Sigmoid colon (tissue), 6 donors: ENCODE measurements at regions not wholly inside any gene's neighbourhood (a gene's known extent, or its start where the extent isn't known, plus 50 kb on each side); places are given as distances from the start of the nearest gene placed in this dataset.

Experiments used
- DNase-seq: peaks from one replicate; pipeline ENCODE4 v3.0.0-alpha.2; 2019
- H3K27ac ChIP-seq, 4 donors: fragments of 200-600 bp; sonication (generic); one replicate each; pipeline ENCODE4 v1.5.1; 2016 to 2019; ENCODE audit warnings: mild to moderate bottlenecking in 1 of 4
- H3K27me3 ChIP-seq, 3 donors: fragments of 200-600 bp; sonication (generic); one replicate each; pipeline ENCODE4 v1.5.1; 2019; ENCODE audit warnings: mild to moderate bottlenecking in 1 of 3
- H3K36me3 ChIP-seq, 4 donors: fragments of 200-600 bp; sonication (generic); one replicate each; pipeline ENCODE4 v1.5.1; 2016 to 2019
- H3K4me1 ChIP-seq, 4 donors: fragments of 200-600 bp; sonication (generic); one replicate each; pipeline ENCODE4 v1.5.1; 2017 to 2019
- H3K4me3 ChIP-seq, 4 donors: fragments of 200-600 bp; sonication (generic); one replicate each; pipeline ENCODE4 v1.5.1; 2017 to 2019; ENCODE audit warnings: mild to moderate bottlenecking in 2 of 4, moderate library complexity in 1 of 4
- H3K9me3 ChIP-seq, 4 donors: fragments of 200-600 bp in 3 of 4; sonication (generic) in 3 of 4; one replicate each; pipeline versions ENCODE4 v1.5.1 to v1.6.1; 2013 to 2019
- CTCF ChIP-seq, 4 experiments: fragments of 450-650 bp in 3 of 4; fragments of 200-600 bp in 1 of 4; IDR thresholded peaks; one replicate each; pipeline ENCODE4 v1.5.1; 2016 to 2019; ENCODE audit warnings: antibody characterized with exemption in 4 of 4, mild to moderate bottlenecking in 3 of 4, moderate library complexity in 2 of 4
- EP300 ChIP-seq, 4 donors: sonication (generic); formaldehyde crosslinking; IDR thresholded peaks; one replicate each; pipeline ENCODE4 v1.6.1; 2017; ENCODE audit warnings: antibody characterized with exemption in 4 of 4
- POLR2A ChIP-seq, 2 donors: fragments of 450-650 bp; IDR thresholded peaks; one replicate each; pipeline ENCODE4 v1.6.1; 2016; ENCODE audit warnings: antibody characterized with exemption in 2 of 2, mild to moderate bottlenecking in 2 of 2, moderate library complexity in 2 of 2
- POLR2AphosphoS5 ChIP-seq, 4 donors: sonication (generic); formaldehyde crosslinking; IDR thresholded peaks; one replicate each; pipeline ENCODE4 v1.6.1; 2017; ENCODE audit warnings: antibody characterized with exemption in 4 of 4
- WGBS, 2 donors: extraction: QIAGEN DNeasy Blood & Tissue Kit; methylation state at CpG; one replicate each; pipeline ENCODE4 v1.1.7; 2013; 5-methylcytosine and 5-hydroxymethylcytosine counted together
- intact Hi-C: fragments of 100-400 bp; cut with DNase I; formaldehyde crosslinking; loops from one replicate; pipeline ENCODE4 v1.15.1; 2023
- donor health status: healthy with polysubstance abuse.
- donor health status: healthy.

- no peak overlapping the region for H3K4me3 ChIP-seq
- intact Hi-C loops: loop anchor here (2.0 to 5.0 kb wide), 5 partner anchors 93 to 373 kb away; partner anchors contain the start of genes JADE1 and PGRMC2
- peak overlapping the region; percentile 82 to 85 (median 84) for H3K27ac ChIP-seq
- 79 to 82% methylated on average over 3 of the region's 3 CpGs for WGBS, 2 donors
- peak; percentile 84 for DNase-seq
- no peaks in the 10 kb centered on the region for H3K9me3 ChIP-seq
- no peaks in the 10 kb centered on the region for H3K27me3 ChIP-seq
- no peaks in the 10 kb centered on the region for H3K36me3 ChIP-seq
- H3K4me1 ChIP-seq: peaks cover 0 to 62% (median 52%) of the 10 kb centered on the region in 4 donors
- TF ChIP-seq POLR2AphosphoS5 (IDR thresholded peaks at IDR 0.05) (peak; percentile 96 to 99 (median 98)), EP300 (IDR thresholded peaks at IDR 0.05) (peak; percentile 94 to 99 (median 98)), POLR2A (IDR thresholded peaks at IDR 0.05) (no peak)
Measured at GRCh38 chr4:128660361-128661215, 148.9 kb upstream of the JADE1 start.

GRCh38 chr4:128658214-128658631 is 151.3 kb upstream of the JADE1 start:
- intact Hi-C loops: loop anchor here (5.0 kb wide), 1 partner anchor 106 kb away; no protein-coding TSS in a partner anchor
- no peak for DNase-seq
- H3K27ac ChIP-seq: peak overlapping the region; percentile 82 to 85 (median 84)
- WGBS, 2 donors: 24 to 49% methylated on average over 4 of the region's 4 CpGs
- H3K4me1 ChIP-seq: peaks cover 0 to 80% (median 70%) of the 10 kb centered on the region in 4 donors
- TF ChIP-seq EP300 (IDR thresholded peaks at IDR 0.05) (peak in 2 of 4 donors; percentile 17 to 49), POLR2A (IDR thresholded peaks at IDR 0.05) (no peak), POLR2AphosphoS5 (IDR thresholded peaks at IDR 0.05) (peak in 3 of 4 donors; percentile 26 to 47 (median 42))
- H3K36me3 ChIP-seq: no peaks in the 10 kb centered on the region
- H3K27me3 ChIP-seq: no peaks in the 10 kb centered on the region
- H3K4me3 ChIP-seq: no peak overlapping the region
- no peaks in the 10 kb centered on the region for H3K9me3 ChIP-seq

- no peak for DNase-seq
- Histone ChIP-seq H3K4me1 (peaks cover 0 to 79% (median 74%) of the 10 kb centered on the region in 4 donors), H3K27me3 (no peaks in the 10 kb centered on the region), H3K4me3 (no peak overlapping the region), H3K36me3 (no peaks in the 10 kb centered on the region), H3K9me3 (no peaks in the 10 kb centered on the region), H3K27ac (peak overlapping the region; percentile 82 to 85 (median 84))
- 83 to 92% methylated on average over 4 of the region's 4 CpGs for WGBS, 2 donors
- no peak for TF ChIP-seq EP300 (IDR thresholded peaks at IDR 0.05)
- TF ChIP-seq POLR2AphosphoS5 (IDR thresholded peaks at IDR 0.05): no peak
- intact Hi-C loops: loop anchor here (2.0 to 5.0 kb wide), 2 partner anchors 105 to 207 kb away; no protein-coding TSS in a partner anchor
Measured at GRCh38 chr4:128657638-128658037, 151.9 kb upstream of the JADE1 start.

GRCh38 chr4:128654465-128654864 is 155.0 kb upstream of the JADE1 start:
- Histone ChIP-seq H3K4me1 (peaks cover 0 to 57% (median 51%) of the 10 kb centered on the region in 4 donors), H3K4me3 (peak overlapping the region in 1 of 4 donors; percentile 5), H3K36me3 (no peaks in the 10 kb centered on the region), H3K27me3 (no peaks in the 10 kb centered on the region), H3K9me3 (no peaks in the 10 kb centered on the region), H3K27ac (peak overlapping the region in 3 of 4 donors; percentile 73 to 82 (median 76))
- no peak for DNase-seq
- WGBS, 2 donors: 79 to 83% methylated on average over 3 of the region's 3 CpGs
- intact Hi-C loops: no loop called here
- TF ChIP-seq CTCF (IDR thresholded peaks at IDR 0.05): no peak

- no peaks in the 10 kb centered on the region for H3K27me3 ChIP-seq
- H3K27ac ChIP-seq: peak overlapping the region; percentile 68 to 82 (median 74)
- peak overlapping the region in 1 of 4 donors; percentile 5 for H3K4me3 ChIP-seq
- peak in 2 of 4 donors; percentile 72 to 80 for TF ChIP-seq EP300 (IDR thresholded peaks at IDR 0.05)
- TF ChIP-seq POLR2A (IDR thresholded peaks at IDR 0.05): no peak
- TF ChIP-seq CTCF (IDR thresholded peaks at IDR 0.05): no peak
- peak; percentile 69 to 91 (median 85) for TF ChIP-seq POLR2AphosphoS5 (IDR thresholded peaks at IDR 0.05)
- intact Hi-C loops: no loop called here
- DNase-seq: peak; percentile 88
- peaks cover 0 to 57% (median 50%) of the 10 kb centered on the region in 4 donors for H3K4me1 ChIP-seq
- WGBS, 2 donors: 28 to 43% methylated on average over 8 of the region's 8 CpGs
- no peaks in the 10 kb centered on the region for H3K36me3 ChIP-seq
- no peaks in the 10 kb centered on the region for H3K9me3 ChIP-seq
Measured at GRCh38 chr4:128653527-128654444, 155.7 kb upstream of the JADE1 start.
